Thyroid gland (tissue), 4 donors: ENCODE measurements at regions not wholly inside any gene's neighbourhood (a gene's known extent, or its start where the extent isn't known, plus 50 kb on each side); places are given as distances from the start of the nearest gene placed in this dataset.

ENCODE experiments used
- DNase-seq, 2 donors: peaks; one replicate each; pipeline ENCODE4 v3.0.0-alpha.2; 2019
- H3K27ac ChIP-seq, 3 donors: fragments of 200-600 bp; sonication (generic); 1 replicate in 2 of 3; 2 replicates in 1 of 3; pipeline ENCODE4 v1.5.1; 2016 to 2019; ENCODE audit warnings: mild to moderate bottlenecking in 1 of 3, moderate library complexity in 1 of 3
- H3K27me3 ChIP-seq: fragments of 200-600 bp; sonication (generic); one replicate; pipeline ENCODE4 v1.5.1; 2019
- H3K36me3 ChIP-seq, 2 donors: fragments of 200-600 bp; sonication (generic); one replicate each; pipeline ENCODE4 v1.5.1; 2016 to 2019
- H3K4me1 ChIP-seq, 2 donors: fragments of 200-600 bp; sonication (generic); one replicate each; pipeline ENCODE4 v1.5.1; 2017 to 2019
- H3K4me3 ChIP-seq, 3 donors: fragments of 200-600 bp; sonication (generic); replicated peaks in 1 of 3; 1 replicate in 2 of 3; 2 replicates in 1 of 3; pipeline ENCODE4 v1.5.1; 2016; ENCODE audit warnings: mild to moderate bottlenecking in 1 of 3
- H3K9me3 ChIP-seq: fragments of 200-600 bp; sonication (generic); one replicate; pipeline ENCODE4 v1.5.1; 2017
- CTCF ChIP-seq, 6 experiments: fragments of 200-600 bp in 3 of 6; fragments of 450-650 bp in 3 of 6; sonication (generic) in 3 of 6; IDR thresholded peaks; one replicate each; pipeline ENCODE4 v1.5.1; 2016 to 2019; ENCODE audit warnings: antibody characterized with exemption in 6 of 6, mild to moderate bottlenecking in 2 of 6, inconsistent platforms in 1 of 6, moderate library complexity in 1 of 6
- POLR2A ChIP-seq, 2 donors: fragments of 450-650 bp; IDR thresholded peaks; one replicate each; pipeline ENCODE4 v1.6.1; 2017; ENCODE audit warnings: antibody characterized with exemption in 2 of 2, mild to moderate bottlenecking in 2 of 2, moderate library complexity in 1 of 2
- WGBS, 2 donors: methylation state at CpG; one replicate each; pipeline ENCODE4 v1.1.5; 2017; 5-methylcytosine and 5-hydroxymethylcytosine counted together
- intact Hi-C: fragments of 100-400 bp; cut with DNase I; formaldehyde crosslinking; loops from one replicate; pipeline ENCODE4 v1.15.1; 2023

GRCh38 chr10:120667276-120667675, 183.9 kb upstream of the WDR11 start:
- intact Hi-C loops: no loop called here
- WGBS, 2 donors: 62 to 64% methylated on average over 4 of the region's 4 CpGs
- no peaks in the 10 kb centered on the region for H3K9me3 ChIP-seq
- H3K27ac ChIP-seq: no peak overlapping the region
- TF ChIP-seq CTCF (IDR thresholded peaks at IDR 0.05): no peak
- H3K4me3 ChIP-seq: no peak overlapping the region
- no peaks in the 10 kb centered on the region for H3K27me3 ChIP-seq
- H3K4me1 ChIP-seq: no peaks in the 10 kb centered on the region
- DNase-seq: no peak
- H3K36me3 ChIP-seq: no peaks in the 10 kb centered on the region

GRCh38 chr10:120671491-120671890, 179.7 kb upstream of the WDR11 start:
- no peak for DNase-seq
- H3K27ac ChIP-seq: no peak overlapping the region
- no peak for TF ChIP-seq CTCF (IDR thresholded peaks at IDR 0.05)
- no peak for TF ChIP-seq POLR2A (IDR thresholded peaks at IDR 0.05)
- intact Hi-C loops: no loop called here
- H3K27me3 ChIP-seq: no peaks in the 10 kb centered on the region
- no peaks in the 10 kb centered on the region for H3K36me3 ChIP-seq
- no peak overlapping the region for H3K4me3 ChIP-seq
- H3K9me3 ChIP-seq: no peaks in the 10 kb centered on the region
- H3K4me1 ChIP-seq: no peaks in the 10 kb centered on the region
- 17 to 50% methylated on average over 1 of the region's 2 CpGs for WGBS, 2 donors

DNA sequence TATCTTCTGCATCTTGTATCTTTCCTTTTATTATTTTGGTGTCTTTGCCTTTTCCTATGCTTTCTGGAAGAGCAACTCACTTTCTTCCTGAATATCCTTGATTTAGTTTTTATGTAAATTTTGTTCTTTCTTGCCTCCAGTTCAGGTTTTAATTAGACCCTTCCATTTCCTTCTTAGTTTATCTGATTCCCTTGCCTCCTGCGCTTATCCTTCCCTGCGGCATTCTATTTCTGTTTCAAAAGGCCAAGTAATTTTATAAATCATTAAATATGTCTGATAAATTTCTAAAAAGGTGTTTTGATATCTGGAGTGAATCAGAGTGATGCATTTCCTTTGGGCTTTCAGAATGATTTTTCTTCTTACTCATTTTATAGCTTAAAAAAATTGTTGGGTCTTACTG, 167.7 kb upstream of the WDR11 start:
- no peaks in the 10 kb centered on the region for H3K4me1 ChIP-seq
- H3K4me3 ChIP-seq: no peak overlapping the region
- H3K27ac ChIP-seq: no peak overlapping the region
- intact Hi-C loops: no loop called here
- TF ChIP-seq POLR2A (IDR thresholded peaks at IDR 0.05): no peak
- no peak for TF ChIP-seq CTCF (IDR thresholded peaks at IDR 0.05)
- no peaks in the 10 kb centered on the region for H3K36me3 ChIP-seq
- H3K9me3 ChIP-seq: no peaks in the 10 kb centered on the region
- no peaks in the 10 kb centered on the region for H3K27me3 ChIP-seq
- DNase-seq: no peak
- 94 to 95% methylated on average over 2 of the region's 2 CpGs for WGBS, 2 donors

- no peaks in the 10 kb centered on the region for H3K4me1 ChIP-seq
- no peak for TF ChIP-seq CTCF (IDR thresholded peaks at IDR 0.05)
- TF ChIP-seq POLR2A (IDR thresholded peaks at IDR 0.05): no peak
- no peaks in the 10 kb centered on the region for H3K9me3 ChIP-seq
- H3K27me3 ChIP-seq: no peaks in the 10 kb centered on the region
- 28 to 53% methylated on average over 4 to 5 of the region's 5 CpGs for WGBS, 2 donors
- no peak for DNase-seq
- H3K4me3 ChIP-seq: no peak overlapping the region
- H3K27ac ChIP-seq: no peak overlapping the region
- intact Hi-C loops: no loop called here
- no peaks in the 10 kb centered on the region for H3K36me3 ChIP-seq
Observed at GRCh38 chr10:120684226-120684625, 166.9 kb upstream of the WDR11 start.

DNA sequence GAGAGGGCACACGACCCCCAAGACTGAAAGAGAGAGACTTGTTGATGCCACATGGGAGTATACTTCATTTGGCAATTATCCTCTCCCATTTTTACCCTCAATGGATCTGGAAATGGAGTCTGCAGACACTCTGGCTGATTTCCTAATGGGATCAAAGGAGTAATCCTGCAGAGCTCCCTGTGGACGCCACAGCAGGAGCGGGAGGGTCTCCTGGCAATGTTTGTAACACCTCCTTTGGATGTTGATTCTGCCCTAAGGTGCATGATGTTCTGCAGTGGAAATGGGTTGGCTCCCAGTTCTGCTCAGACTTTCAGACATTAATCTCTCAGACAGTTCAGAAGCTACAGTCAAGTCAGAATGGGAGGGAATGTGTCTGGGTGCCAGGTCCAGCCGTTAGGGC, 166.0 kb upstream of the WDR11 start:
- intact Hi-C loops: no loop called here
- no peak for DNase-seq

More for the DNA sequence above, 166.0 kb upstream of the WDR11 start:
- 39 to 48% methylated on average over 4 of the region's 4 CpGs for WGBS, 2 donors
- H3K27me3 ChIP-seq: no peaks in the 10 kb centered on the region
- H3K4me1 ChIP-seq: no peaks in the 10 kb centered on the region
- H3K27ac ChIP-seq: no peak overlapping the region
- no peak overlapping the region for H3K4me3 ChIP-seq
- no peaks in the 10 kb centered on the region for H3K36me3 ChIP-seq
- TF ChIP-seq POLR2A (IDR thresholded peaks at IDR 0.05) (no peak), CTCF (IDR thresholded peaks at IDR 0.05) (no peak)
- H3K9me3 ChIP-seq: no peaks in the 10 kb centered on the region
